ENCODE measurements at regions not wholly inside any gene's neighbourhood (a gene's known extent, or its start where the extent isn't known, plus 50 kb on each side); places are given as distances from the start of the nearest gene placed in this dataset.
A peak's percentile ranks its signal among the peaks of the same experiment; 100 is the strongest.
"Not testable (repeated sequence)": the region's sequence is repeated elsewhere in the genome, so short reads cannot be mapped to it uniquely, and the experiment has no call there.

- H3K36me3 ChIP-seq; H3K4me1 ChIP-seq; H3K27ac ChIP-seq; H3K4me3 ChIP-seq; intact Hi-C loops (cut with DNase I; ENCODE audit: low total_unique reads); DNase-seq: not testable (repeated sequence)
- Histone ChIP-seq H3K27me3 (peaks cover 0 to 14% of the 10 kb centered on the region in 2 donors), H3K9me3 (peaks cover 0 to 16% (median 7%) of the 10 kb centered on the region in 3 donors)
Observed at GRCh38 chr18:15002765-15003164, 254.8 kb downstream of the ANKRD30B start.

GRCh38 chr18:15003231-15003630 is 255.3 kb downstream of the ANKRD30B start:
- Histone ChIP-seq H3K9me3 (peaks cover 0 to 16% (median 7%) of the 10 kb centered on the region in 3 donors), H3K27me3 (peaks cover 0 to 14% of the 10 kb centered on the region in 2 donors)
- H3K4me1 ChIP-seq; DNase-seq; H3K36me3 ChIP-seq; H3K4me3 ChIP-seq; H3K27ac ChIP-seq; intact Hi-C loops (cut with DNase I; ENCODE audit: low total_unique reads): not testable (repeated sequence)

GRCh38 chr18:15003636-15004269 is 255.8 kb downstream of the ANKRD30B start:
- peaks cover 0 to 14% of the 10 kb centered on the region in 2 donors for H3K27me3 ChIP-seq
- H3K4me3 ChIP-seq; DNase-seq; H3K4me1 ChIP-seq; H3K36me3 ChIP-seq; intact Hi-C loops (cut with DNase I; ENCODE audit: low total_unique reads); H3K27ac ChIP-seq: not testable (repeated sequence)
- peaks cover 0 to 14% (median 7%) of the 10 kb centered on the region in 3 donors for H3K9me3 ChIP-seq

- intact Hi-C loops (cut with DNase I; ENCODE audit: low total_unique reads) = not testable (repeated sequence)
Observed at GRCh38 chr18:15004270-15004973, 256.4 kb downstream of the ANKRD30B start.

GRCh38 chr18:15005313-15006130 is 257.6 kb downstream of the ANKRD30B start:
- Histone ChIP-seq H3K27ac (no peak overlapping the region), H3K27me3 (peaks cover 0 to 8% of the 10 kb centered on the region in 2 donors), H3K4me1 (no peaks in the 10 kb centered on the region), H3K4me3 (no peak overlapping the region), H3K36me3 (no peaks in the 10 kb centered on the region), H3K9me3 (no peaks in the 10 kb centered on the region)
- no peak for DNase-seq
- intact Hi-C loops (cut with DNase I; ENCODE audit: low total_unique reads) = no loop called here
- no peak for TF ChIP-seq CTCF (IDR thresholded peaks at IDR 0.05)

More at GRCh38 chr18:15004270-15004973, 256.4 kb downstream of the ANKRD30B start:
- peaks cover 0 to 14% of the 10 kb centered on the region in 2 donors for H3K27me3 ChIP-seq
- not testable (repeated sequence) for H3K27ac ChIP-seq, H3K4me3 ChIP-seq, DNase-seq, H3K4me1 ChIP-seq, H3K9me3 ChIP-seq, H3K36me3 ChIP-seq

GRCh38 chr18:15006616-15007015 is 258.6 kb downstream of the ANKRD30B start:
- DNase-seq; intact Hi-C loops (cut with DNase I; ENCODE audit: low total_unique reads); H3K4me1 ChIP-seq; H3K27ac ChIP-seq; H3K27me3 ChIP-seq; H3K36me3 ChIP-seq; H3K4me3 ChIP-seq; H3K9me3 ChIP-seq: not testable (repeated sequence)

- H3K27me3 ChIP-seq; intact Hi-C loops (cut with DNase I; ENCODE audit: low total_unique reads); H3K27ac ChIP-seq; DNase-seq; H3K4me3 ChIP-seq; H3K36me3 ChIP-seq; H3K9me3 ChIP-seq; H3K4me1 ChIP-seq: not testable (repeated sequence)
Observed at GRCh38 chr18:15026041-15026440, 278.1 kb downstream of the ANKRD30B start.

- peak in 1 of 2 experiments; percentile 23 for TF ChIP-seq CTCF (IDR thresholded peaks at IDR 0.05)
- intact Hi-C loops (cut with DNase I; ENCODE audit: low total_unique reads); H3K27me3 ChIP-seq; H3K36me3 ChIP-seq; H3K4me3 ChIP-seq; H3K27ac ChIP-seq; H3K4me1 ChIP-seq; DNase-seq; H3K9me3 ChIP-seq: not testable (repeated sequence)
Observed at GRCh38 chr18:15028037-15028436, 280.1 kb downstream of the ANKRD30B start.

GRCh38 chr18:15060279-15060880 is 312.4 kb downstream of the ANKRD30B start:
- H3K27ac ChIP-seq; H3K4me3 ChIP-seq; H3K36me3 ChIP-seq; DNase-seq; H3K27me3 ChIP-seq; H3K4me1 ChIP-seq; H3K9me3 ChIP-seq; intact Hi-C loops (cut with DNase I; ENCODE audit: low total_unique reads): not testable (repeated sequence)

- H3K9me3 ChIP-seq; H3K27me3 ChIP-seq; intact Hi-C loops (cut with DNase I; ENCODE audit: low total_unique reads); H3K36me3 ChIP-seq; H3K27ac ChIP-seq; H3K4me1 ChIP-seq; DNase-seq; H3K4me3 ChIP-seq: not testable (repeated sequence)
Observed at GRCh38 chr18:15061289-15061896, 313.4 kb downstream of the ANKRD30B start.

GRCh38 chr18:15066434-15066833 is 318.5 kb downstream of the ANKRD30B start:
- H3K9me3 ChIP-seq; intact Hi-C loops (cut with DNase I; ENCODE audit: low total_unique reads); H3K27me3 ChIP-seq; H3K36me3 ChIP-seq; H3K27ac ChIP-seq; DNase-seq; H3K4me1 ChIP-seq; H3K4me3 ChIP-seq: not testable (repeated sequence)
